Psoas muscle (tissue), 7 donors: ENCODE measurements at regions not wholly inside any gene's neighbourhood (a gene's known extent, or its start where the extent isn't known, plus 50 kb on each side); places are given as distances from the start of the nearest gene placed in this dataset.

Experiments
- ATAC-seq, 4 donors: fragments of 200-7000 bp; cut with Tn5 transposase; one replicate each; pipeline ENCODE4 v1.9.1; 2020; ENCODE audit warnings: moderate library complexity in 3 of 4, mild to moderate bottlenecking in 2 of 4
- DNase-seq, 2 donors: peaks; one replicate each; pipeline ENCODE4 v3.0.0-alpha.2; 2020
- H3K27ac ChIP-seq: fragments of 200-600 bp; one replicate; pipeline ENCODE4 v1.8.0; 2022
- H3K27me3 ChIP-seq, 3 donors: fragments of 200-600 bp in 1 of 3; one replicate each; pipeline versions ENCODE4 v1.6.1 to v1.8.0; 2013 to 2022; ENCODE audit warnings: low read length in 2 of 3, mild to moderate bottlenecking in 2 of 3, moderate library complexity in 1 of 3; ENCODE audit not compliant: insufficient read depth in 3 of 3
- H3K36me3 ChIP-seq, 2 donors: fragments of 200-600 bp in 1 of 2; one replicate each; pipeline versions ENCODE4 v1.6.1 to v1.8.0; 2013 to 2022; ENCODE audit warnings: low read depth in 1 of 2, mild to moderate bottlenecking in 1 of 2, moderate library complexity in 1 of 2; ENCODE audit not compliant: insufficient read depth in 1 of 2
- H3K4me1 ChIP-seq: fragments of 200-600 bp; one replicate; pipeline ENCODE4 v1.8.0; 2022
- H3K4me3 ChIP-seq: fragments of 200-600 bp; one replicate; pipeline ENCODE4 v1.8.0; 2022; ENCODE audit warnings: mild to moderate bottlenecking
- H3K9me3 ChIP-seq: fragments of 200-600 bp; one replicate; pipeline ENCODE4 v1.8.0; 2022
- CTCF ChIP-seq: fragments of 200-600 bp; IDR thresholded peaks from one replicate; pipeline ENCODE4 v1.8.0; 2022; ENCODE audit warnings: antibody characterized with exemption
- WGBS, 3 donors: extraction: QIAGEN DNeasy Blood & Tissue Kit; methylation state at CpG; one replicate each; pipeline versions ENCODE4 v1.1.6 to v1.1.7; 2013; 5-methylcytosine and 5-hydroxymethylcytosine counted together
- intact Hi-C, 2 donors: fragments of 100-400 bp; cut with DNase I; formaldehyde crosslinking; loops; one replicate each; pipeline versions ENCODE4 v1.11.0 to v1.14.2; 2022
- donor health status: healthy with polysubstance abuse.
- donor health status: DM: no; HTN: no; CAD: no; lungs with moderate emphysema.
- donor health status: Bipolar disorder and iron deficiency.
- donor health status: healthy.
- donor health status: DM: yes; HTN: yes; CAD: no.
- donor health status: DM: no; HTN: no; CAD: no.
- donor health status: DM: yes; HTN: yes; CAD: no.

- no peak for TF ChIP-seq CTCF
- Histone ChIP-seq H3K27me3 (no peaks in the 10 kb centered on the region), H3K36me3 (no peaks in the 10 kb centered on the region), H3K4me3 (no peak overlapping the region), H3K4me1 (no peaks in the 10 kb centered on the region), H3K9me3 (peaks cover 10% of the 10 kb centered on the region), H3K27ac (no peak overlapping the region)
- ATAC-seq (no peak), DNase-seq (no peak)
- WGBS, 3 donors: 77 to 87% (median 83%) methylated on average over 9 of the region's 9 CpGs
- intact Hi-C loops: no loop called here
These were observed 1080.1 kb upstream of the SORCS1 start for GRCh38 chr10:108244443-108245228.

- no peaks in the 10 kb centered on the region for H3K27me3 ChIP-seq
- no peaks in the 10 kb centered on the region for H3K36me3 ChIP-seq
- intact Hi-C loops: no loop called here
- no peak overlapping the region for H3K27ac ChIP-seq
- ATAC-seq: no peak
- H3K4me3 ChIP-seq: no peak overlapping the region
- TF ChIP-seq CTCF: no peak
- H3K4me1 ChIP-seq: no peaks in the 10 kb centered on the region
- no peaks in the 10 kb centered on the region for H3K9me3 ChIP-seq
- no peak for DNase-seq
- WGBS, 3 donors: 85 to 88% (median 86%) methylated on average over 1 of the region's 1 CpG
These were observed 1076.7 kb upstream of the SORCS1 start for GRCh38 chr10:108241166-108241565.

- no peaks in the 10 kb centered on the region for H3K9me3 ChIP-seq
- ATAC-seq (no peak), DNase-seq (no peak)
- H3K4me1 ChIP-seq: no peaks in the 10 kb centered on the region
- TF ChIP-seq CTCF: no peak
- intact Hi-C loops: no loop called here
- no peaks in the 10 kb centered on the region for H3K27me3 ChIP-seq
- H3K4me3 ChIP-seq: no peak overlapping the region
- H3K36me3 ChIP-seq: no peaks in the 10 kb centered on the region
- H3K27ac ChIP-seq: no peak overlapping the region
- WGBS, 3 donors: 23 to 36% (median 35%) methylated on average over 1 of the region's 1 CpG
These were observed 1073.8 kb upstream of the SORCS1 start for GRCh38 chr10:108238261-108238660.

- TF ChIP-seq CTCF: no peak
- WGBS, 3 donors: 63 to 75% (median 71%) methylated on average over 5 of the region's 5 CpGs
- H3K27me3 ChIP-seq: no peaks in the 10 kb centered on the region
- H3K36me3 ChIP-seq: no peaks in the 10 kb centered on the region
- intact Hi-C loops: no loop called here
- H3K4me3 ChIP-seq: no peak overlapping the region
- H3K27ac ChIP-seq: no peak overlapping the region
- DNase-seq: no peak
- no peaks in the 10 kb centered on the region for H3K4me1 ChIP-seq
- no peak for ATAC-seq
- peaks cover 3% of the 10 kb centered on the region for H3K9me3 ChIP-seq
These were observed 1066.1 kb upstream of the SORCS1 start for GRCh38 chr10:108230478-108231170.
